ENCODE measurements at regions not wholly inside any gene's neighbourhood (a gene's known extent, or its start where the extent isn't known, plus 50 kb on each side); places are given as distances from the start of the nearest gene placed in this dataset.
"Not testable (repeated sequence)": the region's sequence is repeated elsewhere in the genome, so short reads cannot be mapped to it uniquely, and the experiment has no call there.

GRCh38 chr11:119586181-119586580, 142.8 kb downstream of the NECTIN1 start:
- DNase-seq (ENCODE audit: extremely low read depth in 1 of 2, low read depth in 1 of 2): no peak

- DNase-seq (ENCODE audit: extremely low read depth in 1 of 2, low read depth in 1 of 2): no peak
Observed at GRCh38 chr11:119585043-119585781, 143.8 kb downstream of the NECTIN1 start.

- DNase-seq (ENCODE audit: extremely low read depth in 1 of 2, low read depth in 1 of 2): no peak
Observed at GRCh38 chr11:119584193-119585042, 144.6 kb downstream of the NECTIN1 start.

DNA sequence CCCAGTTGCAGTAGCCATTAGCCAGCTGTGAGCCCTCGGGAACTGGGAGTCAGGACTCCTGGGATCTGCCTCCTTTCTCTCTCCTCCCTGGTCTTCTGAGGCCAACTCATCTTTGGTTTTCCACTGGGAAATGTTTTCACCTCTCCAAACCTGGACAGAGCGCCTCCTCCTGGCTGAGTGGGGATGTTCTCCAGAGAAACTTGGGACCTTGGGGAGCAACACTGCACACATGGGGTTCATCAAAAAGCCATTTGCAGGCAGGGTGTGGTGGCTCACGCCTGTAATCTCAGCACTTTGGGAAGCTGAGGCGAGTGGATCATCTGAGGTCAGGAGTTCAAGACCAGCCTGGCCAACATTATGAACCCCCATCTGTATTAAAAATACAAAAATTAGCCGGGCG, 145.4 kb downstream of the NECTIN1 start:
- no peak for DNase-seq (ENCODE audit: extremely low read depth in 1 of 2, low read depth in 1 of 2)

GRCh38 chr11:119581396-119581795, 147.6 kb downstream of the NECTIN1 start:
- not testable (repeated sequence) for DNase-seq (ENCODE audit: extremely low read depth in 1 of 2, low read depth in 1 of 2)

- DNase-seq (ENCODE audit: extremely low read depth in 1 of 2, low read depth in 1 of 2): no peak
Observed at GRCh38 chr11:119580751-119581150, 148.2 kb downstream of the NECTIN1 start.

DNA sequence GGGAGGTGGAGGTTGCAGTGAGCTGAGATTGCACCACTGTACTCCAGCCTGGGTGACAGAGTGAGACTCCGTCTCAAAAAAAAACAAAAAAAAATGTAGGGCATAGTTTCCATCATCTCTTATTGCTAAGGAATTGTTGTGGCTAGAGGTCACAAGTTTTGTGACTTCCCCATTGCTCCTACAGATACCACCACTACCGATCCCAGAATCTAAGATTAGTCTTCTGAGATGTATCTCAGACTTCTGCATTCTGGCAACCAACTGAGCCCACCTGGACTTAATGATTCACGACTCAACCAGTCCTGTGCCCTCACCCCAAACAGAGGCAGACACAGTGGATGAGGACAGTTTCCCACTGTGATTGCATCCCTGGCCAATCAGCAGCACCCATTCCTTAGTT, 148.9 kb downstream of the NECTIN1 start:
- DNase-seq (ENCODE audit: extremely low read depth in 1 of 2, low read depth in 1 of 2): no peak

DNA sequence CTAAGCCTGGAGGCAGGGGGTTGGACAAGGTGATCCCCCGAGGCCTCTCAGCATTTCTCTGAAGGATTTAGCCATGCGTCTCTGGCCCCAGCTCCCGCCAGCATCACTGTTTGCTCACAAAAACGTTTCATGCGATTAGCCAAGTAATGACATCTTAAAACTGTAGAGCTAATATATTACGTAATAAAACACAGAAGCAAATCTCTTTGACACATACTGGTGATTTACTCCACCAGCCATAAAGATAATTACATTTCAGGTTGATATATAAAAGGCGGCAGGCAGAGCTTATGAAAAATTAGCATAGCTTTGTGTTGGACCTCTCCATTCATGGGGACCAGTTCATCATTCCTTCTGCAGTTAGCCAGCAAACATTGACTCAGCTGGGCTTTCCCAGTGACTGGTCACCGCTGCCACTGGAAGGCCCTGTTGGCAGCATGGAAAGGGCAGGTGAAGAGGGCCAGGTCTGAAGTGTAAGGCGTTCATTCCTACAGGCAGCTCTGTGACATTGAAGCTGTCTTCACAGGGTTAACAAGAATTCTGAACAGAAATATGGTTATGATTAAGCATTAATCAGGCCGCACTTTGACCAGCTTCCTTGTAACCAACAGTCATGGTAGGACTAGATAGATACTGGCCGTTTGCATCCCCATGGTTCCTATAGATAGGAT, 150.3 kb downstream of the NECTIN1 start:
- DNase-seq (ENCODE audit: extremely low read depth in 1 of 2, low read depth in 1 of 2): no peak

GRCh38 chr11:119573858-119574257, 150.9 kb upstream of the THY1 start:
- DNase-seq (ENCODE audit: extremely low read depth in 1 of 2, low read depth in 1 of 2): no peak

DNA sequence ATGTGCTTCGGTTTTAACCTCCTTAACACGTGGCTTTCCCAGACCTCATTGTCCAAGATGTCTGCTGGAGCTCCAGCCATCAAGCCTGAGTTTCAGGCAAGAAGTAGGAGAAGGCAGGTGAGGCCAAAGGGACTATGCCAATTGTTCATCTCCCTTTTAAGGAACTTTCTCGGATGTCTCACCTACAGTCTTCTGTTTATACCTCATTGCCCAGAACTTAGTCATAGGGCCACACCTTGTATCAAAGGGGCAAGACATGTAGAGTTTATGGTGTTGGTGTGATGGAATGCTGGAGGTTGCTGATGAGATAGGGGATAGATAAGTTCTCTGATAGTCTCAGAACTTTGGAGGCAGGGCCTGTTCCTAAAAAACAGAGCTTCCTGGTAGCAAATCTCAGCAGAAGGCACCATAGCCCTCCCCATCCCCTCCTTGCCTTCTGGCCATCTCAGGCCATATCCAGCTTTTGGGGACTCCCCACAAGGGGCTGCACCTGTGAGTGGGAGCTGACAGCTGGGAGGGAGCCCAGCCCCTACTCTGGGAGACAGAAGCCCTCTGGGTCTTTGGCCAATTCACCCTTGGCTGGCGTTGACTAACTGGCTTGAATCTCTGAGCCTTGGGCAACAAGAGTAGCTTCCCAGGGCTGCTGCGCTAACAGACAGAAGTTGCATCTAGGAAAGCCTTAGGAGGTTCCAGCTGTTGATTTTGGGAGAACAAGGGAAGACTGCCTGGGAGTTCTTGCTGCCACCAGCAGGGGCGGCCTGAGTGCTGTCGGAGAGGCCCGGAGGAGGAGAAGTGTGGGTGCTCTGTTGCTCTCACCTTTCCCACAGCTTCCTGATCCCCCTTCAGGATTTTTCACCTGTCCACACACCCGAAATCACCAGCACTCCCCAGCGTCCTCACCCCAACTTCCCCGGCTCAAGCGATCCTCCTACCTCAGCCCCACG, 149.8 kb upstream of the THY1 start:
- DNase-seq (ENCODE audit: extremely low read depth in 1 of 2, low read depth in 1 of 2): no peak

- DNase-seq (ENCODE audit: extremely low read depth in 1 of 2, low read depth in 1 of 2): no peak
Observed at GRCh38 chr11:119571311-119571710, 148.3 kb upstream of the THY1 start.

DNA sequence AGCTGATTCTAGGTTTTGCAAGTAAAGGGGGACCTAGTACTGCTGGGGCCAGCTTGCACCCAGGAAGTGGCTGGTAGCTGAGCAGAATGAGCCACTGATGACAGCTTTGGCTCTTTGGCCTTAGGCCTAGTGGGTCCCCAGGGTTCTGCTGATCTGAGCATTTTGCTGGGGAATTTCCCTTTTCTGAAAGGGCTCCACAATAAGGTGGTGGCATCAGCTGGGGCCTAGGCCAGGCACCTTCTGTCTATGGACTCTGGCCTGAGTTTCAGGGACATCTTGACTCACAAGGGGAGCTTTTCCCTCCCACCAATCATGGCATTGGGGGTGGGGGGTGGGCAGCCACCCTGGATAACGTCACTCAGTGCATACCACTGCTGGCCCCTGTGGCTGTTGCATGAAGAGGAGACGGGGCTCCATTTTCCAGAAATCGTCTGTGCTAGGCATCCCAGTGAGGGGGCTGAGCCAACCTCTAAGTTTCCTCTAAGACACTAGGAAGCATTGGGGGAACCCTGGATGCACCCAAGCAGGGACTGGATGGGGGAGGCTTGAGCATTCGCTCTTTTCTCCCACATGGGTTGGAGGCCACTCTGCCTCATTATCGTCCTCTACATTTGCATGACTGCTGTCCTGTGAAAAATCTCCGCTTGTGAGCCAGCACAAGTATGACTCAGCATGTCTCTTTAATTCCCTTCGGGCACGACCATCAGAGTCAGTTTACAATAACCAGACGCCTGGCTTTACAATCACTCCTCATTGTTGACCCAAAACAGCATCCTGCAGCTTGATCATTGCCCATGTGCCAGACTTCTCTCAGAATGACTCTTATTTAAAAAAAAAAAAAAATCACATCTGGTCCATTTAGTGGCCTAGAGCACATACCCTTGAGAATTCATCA, 145.0 kb upstream of the THY1 start:
- no peak for DNase-seq (ENCODE audit: extremely low read depth in 1 of 2, low read depth in 1 of 2)

DNA sequence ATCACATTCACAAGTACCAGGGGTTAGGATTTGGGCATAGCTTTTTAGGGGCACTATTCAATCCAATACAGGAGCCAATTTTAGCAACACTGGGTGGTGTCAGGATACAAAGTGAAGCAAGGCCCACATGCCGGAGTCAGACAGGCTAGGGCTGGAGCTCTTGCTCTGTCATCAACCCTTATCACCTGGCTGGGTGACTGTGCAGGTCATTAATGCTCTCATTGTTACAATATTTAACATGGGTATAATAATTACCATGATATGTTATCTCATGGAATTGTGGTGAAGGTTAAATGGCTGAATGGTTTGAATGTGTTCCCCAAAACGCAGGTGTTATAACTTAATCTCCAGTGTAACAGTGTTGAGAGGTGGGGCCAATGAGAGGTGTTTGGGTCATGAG, 143.3 kb upstream of the THY1 start:
- DNase-seq (ENCODE audit: extremely low read depth in 1 of 2, low read depth in 1 of 2): no peak

GRCh38 chr11:119565693-119566092, 142.7 kb upstream of the THY1 start:
- DNase-seq (ENCODE audit: extremely low read depth in 1 of 2, low read depth in 1 of 2): not testable (repeated sequence)

DNA sequence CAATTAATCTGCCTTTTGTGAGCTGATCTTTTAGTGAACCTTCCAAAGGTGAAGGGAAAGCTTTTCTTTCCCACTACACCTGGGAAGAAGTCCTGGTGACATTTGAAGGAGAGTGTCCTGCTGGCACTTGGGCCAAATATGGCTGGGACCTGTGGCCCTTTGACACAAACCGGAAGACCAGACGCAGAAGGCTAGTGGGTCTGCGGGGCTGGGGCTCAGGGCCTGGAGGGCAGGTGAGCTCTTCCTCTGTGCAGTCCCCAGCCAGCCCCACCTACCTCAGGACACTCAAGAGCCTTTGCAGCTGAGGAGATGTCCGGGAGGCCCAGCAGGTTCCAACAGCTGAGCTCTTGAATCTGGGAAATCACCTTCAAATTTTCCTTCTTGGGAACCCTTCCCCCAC, 138.0 kb upstream of the THY1 start:
- DNase-seq (ENCODE audit: extremely low read depth in 1 of 2, low read depth in 1 of 2): no peak

GRCh38 chr11:119560291-119560690, 137.3 kb upstream of the THY1 start:
- no peak for DNase-seq (ENCODE audit: extremely low read depth in 1 of 2, low read depth in 1 of 2)

DNA sequence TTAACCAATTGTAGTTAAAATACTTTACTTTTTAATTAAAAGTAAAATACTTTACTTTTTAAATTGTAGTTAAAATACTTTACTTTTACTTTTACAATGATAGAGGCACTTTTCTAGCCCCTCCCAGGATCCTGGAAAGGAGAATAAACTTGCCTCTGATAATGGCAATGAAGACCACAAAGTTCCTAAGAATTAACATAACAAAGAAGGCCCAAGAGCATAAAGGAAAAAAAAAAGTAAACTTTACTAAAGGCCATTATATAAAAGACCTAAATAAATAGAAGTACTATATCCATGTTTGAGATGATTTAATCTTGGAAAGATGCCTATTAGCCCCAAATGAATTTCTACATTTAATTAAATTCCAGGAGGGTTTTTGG, 129.1 kb upstream of the THY1 start:
- DNase-seq (ENCODE audit: extremely low read depth in 1 of 2, low read depth in 1 of 2): no peak

DNA sequence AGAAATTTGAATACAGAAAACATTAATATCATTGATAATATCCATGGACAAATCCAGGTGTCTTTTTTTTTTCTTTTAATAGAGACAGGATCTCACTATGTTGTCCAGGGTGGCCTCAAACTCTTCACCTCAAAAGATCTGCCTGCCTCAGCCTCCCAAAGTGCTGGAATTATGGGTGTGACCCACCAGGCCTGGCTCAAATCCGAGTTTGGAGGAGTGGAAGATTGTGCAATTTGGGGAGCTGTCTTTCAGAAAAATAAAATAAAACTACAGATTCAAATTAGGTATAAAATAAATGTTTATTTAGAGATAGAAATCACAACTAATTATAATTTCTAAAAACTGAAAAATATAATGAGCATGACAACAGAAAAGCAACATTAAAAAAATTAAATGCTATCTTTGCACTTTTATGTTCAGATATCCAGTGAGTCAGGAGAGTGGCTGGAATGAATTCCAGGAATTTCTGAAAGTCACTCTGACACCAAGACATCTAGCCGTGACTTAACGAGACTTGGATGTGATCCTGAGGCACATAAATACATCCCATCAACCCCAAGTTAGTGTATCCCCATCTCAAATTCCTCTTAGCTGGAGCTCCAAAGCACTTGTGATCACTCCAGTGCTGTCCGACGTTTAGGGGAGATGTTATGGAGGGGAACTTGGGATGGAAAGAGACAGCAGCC, 128.6 kb upstream of the THY1 start:
- no peak for DNase-seq (ENCODE audit: extremely low read depth in 1 of 2, low read depth in 1 of 2)
